SK-N-DZ (cell line): ENCODE measurements at regions not wholly inside any gene's neighbourhood (a gene's known extent, or its start where the extent isn't known, plus 50 kb on each side); places are given as distances from the start of the nearest gene placed in this dataset.

Source experiments
- DNase-seq: peaks from one replicate; pipeline ENCODE4 v3.0.0-alpha.2; 2015; ENCODE audit warnings: low spot score

DNA sequence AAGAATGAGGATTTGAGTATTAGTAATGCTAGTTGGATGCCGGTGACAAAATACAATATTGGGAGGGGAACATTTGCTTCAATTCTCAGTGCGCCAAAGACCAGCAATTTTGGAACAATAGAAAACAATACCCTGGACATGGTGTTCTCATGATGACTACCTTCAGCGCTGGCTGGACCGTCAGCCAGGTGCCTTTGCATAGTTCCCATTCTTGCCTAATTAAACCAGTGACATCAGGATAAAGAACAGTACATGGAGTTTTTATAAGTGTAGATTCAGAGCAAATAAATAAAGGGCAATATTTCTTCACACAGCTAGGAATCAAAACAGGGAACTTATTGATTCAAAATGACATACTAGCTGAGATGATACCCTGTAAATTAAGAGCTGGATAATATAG lies 404.8 kb upstream of the RORA start:
- DNase-seq = no peak

GRCh38 chr15:61629269-61629668 lies 400.2 kb upstream of the RORA start:
- no peak for DNase-seq

GRCh38 chr15:61624950-61625349 lies 395.8 kb upstream of the RORA start:
- no peak for DNase-seq

DNA sequence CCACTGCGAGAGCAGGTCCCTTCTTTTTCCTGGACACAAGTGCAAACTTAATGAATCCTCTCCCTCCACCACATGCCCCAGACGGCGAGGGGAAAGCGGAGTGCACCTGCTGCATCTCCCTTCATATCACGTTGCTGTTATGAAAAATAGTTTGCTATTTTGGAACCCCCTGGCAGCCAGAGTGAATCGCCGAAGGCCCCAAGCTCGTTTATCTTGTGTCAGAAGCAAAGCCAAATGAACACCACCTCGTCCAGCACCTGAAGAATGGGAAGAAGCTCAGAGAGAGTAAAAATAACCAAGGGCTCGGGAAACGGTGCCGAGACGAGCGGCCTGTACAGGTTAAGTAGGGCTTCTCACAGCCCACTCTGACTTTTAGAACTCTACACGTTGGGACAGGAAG lies 394.6 kb upstream of the RORA start:
- DNase-seq = no peak

DNA sequence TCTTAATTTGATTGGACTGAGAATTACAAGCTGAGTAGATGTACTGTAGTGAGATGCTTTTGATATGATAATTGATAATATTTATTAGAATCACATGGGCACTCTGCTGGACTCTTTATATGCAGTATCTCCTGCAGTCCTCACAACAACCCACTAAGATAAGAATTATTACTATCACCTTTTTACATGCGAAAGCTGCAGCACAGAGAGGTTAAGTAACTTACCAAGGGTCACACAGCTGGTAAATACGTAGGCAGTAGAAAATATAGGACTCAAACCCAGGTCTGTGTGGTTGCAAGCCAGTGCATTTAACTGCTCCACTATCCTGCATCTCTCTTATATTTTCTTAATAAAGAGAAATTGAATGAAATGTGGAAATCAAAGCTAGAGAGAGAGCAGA lies 392.8 kb upstream of the RORA start:
- DNase-seq = no peak

DNA sequence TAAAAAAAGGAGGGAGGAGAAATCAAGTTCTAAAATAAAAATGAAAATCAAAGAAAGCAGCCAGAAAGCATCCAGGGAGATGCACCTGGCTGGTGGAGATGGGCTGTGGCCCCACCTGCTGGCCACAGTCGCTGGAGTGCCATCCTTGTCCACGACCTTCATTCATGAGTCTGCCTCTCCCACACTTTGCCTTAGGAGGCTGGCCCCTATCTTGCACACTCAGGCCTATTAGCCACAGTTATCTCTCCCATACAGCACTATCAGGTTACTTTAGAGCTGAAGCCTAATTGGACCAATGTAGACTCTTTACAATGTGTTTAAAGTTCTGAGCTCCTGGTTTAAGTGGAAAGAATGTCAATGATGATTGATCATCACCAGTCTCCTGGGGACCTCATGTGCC lies 392.0 kb upstream of the RORA start:
- DNase-seq = peak; percentile 83

GRCh38 chr15:61620151-61620550 lies 391.0 kb upstream of the RORA start:
- no peak for DNase-seq

DNA sequence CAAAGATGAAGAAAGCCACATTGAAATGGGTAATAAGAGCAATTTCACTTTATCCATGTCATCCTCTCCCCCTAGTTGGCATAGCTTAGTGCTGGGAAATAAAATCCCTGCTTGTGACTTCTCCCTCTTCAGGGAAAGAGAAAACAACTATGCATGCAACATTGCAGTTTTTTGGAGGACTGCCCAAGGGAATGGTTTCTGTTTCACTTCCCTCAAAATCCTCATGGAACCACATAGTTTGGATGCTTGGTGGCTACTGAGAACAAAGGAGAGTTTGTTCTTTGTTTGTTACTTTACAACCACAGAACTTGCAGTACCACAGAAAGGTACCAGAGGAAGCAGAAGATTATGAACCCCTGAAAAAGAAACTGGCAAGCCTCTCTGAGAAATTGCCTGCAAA lies 384.6 kb upstream of the RORA start:
- no peak for DNase-seq

DNA sequence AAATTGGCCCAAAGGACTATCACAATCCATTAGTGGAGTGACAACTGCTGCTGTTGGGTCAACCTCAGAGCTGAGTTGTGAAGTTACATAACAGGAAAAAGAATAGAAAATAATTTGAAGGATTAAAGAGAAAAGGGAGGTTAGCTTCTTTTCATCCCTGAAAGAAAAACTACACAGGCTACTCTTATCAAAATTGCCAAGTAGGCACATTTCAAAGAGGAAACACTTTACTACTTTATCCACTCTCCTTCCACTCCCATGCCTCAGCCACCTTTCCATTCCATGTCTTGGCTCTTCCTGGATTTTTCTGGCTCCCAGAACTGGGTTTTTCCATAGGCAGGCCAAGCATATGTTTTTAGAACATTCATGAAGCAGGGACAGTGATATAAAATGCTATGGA lies 384.0 kb upstream of the RORA start:
- no peak for DNase-seq

GRCh38 chr15:61612111-61612510 lies 383.0 kb upstream of the RORA start:
- DNase-seq = no peak

GRCh38 chr15:61605343-61605742 lies 376.2 kb upstream of the RORA start:
- no peak for DNase-seq

- no peak for DNase-seq
Measured at GRCh38 chr15:61598655-61599054, 369.6 kb upstream of the RORA start.

GRCh38 chr15:61584410-61584809 lies 355.3 kb upstream of the RORA start:
- DNase-seq = no peak

GRCh38 chr15:61582092-61582491 lies 353.0 kb upstream of the RORA start:
- no peak for DNase-seq

- no peak for DNase-seq
Measured at GRCh38 chr15:61575597-61575996, 346.5 kb upstream of the RORA start.

- DNase-seq = no peak
Measured at GRCh38 chr15:61571026-61571425, 341.9 kb upstream of the RORA start.

- no peak for DNase-seq
Measured at GRCh38 chr15:61564785-61565184, 335.7 kb upstream of the RORA start.

GRCh38 chr15:61558172-61559136 lies 329.4 kb upstream of the RORA start:
- DNase-seq = no peak

GRCh38 chr15:61556037-61556648 lies 327.0 kb upstream of the RORA start:
- no peak for DNase-seq

DNA sequence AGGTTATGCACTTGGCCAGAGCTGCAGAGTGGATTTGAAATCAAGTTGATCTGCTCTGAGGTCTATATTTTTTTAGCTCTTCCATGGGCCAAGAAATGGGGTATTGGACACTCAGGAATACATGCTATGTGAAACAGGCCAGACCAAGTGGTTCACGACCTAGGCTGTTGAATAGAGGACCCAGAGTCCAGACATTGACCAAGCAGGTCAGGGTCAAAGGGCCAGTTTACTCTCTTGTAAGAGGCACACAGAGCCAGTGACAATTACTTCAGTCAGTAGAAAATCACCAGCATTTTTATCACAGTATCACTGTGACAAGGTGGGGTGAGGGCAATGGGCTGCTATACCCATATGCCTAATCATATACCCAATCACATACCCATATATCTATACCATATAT lies 320.6 kb upstream of the RORA start:
- no peak for DNase-seq

- DNase-seq = no peak
Measured at GRCh38 chr15:61545763-61546162, 316.7 kb upstream of the RORA start.

DNA sequence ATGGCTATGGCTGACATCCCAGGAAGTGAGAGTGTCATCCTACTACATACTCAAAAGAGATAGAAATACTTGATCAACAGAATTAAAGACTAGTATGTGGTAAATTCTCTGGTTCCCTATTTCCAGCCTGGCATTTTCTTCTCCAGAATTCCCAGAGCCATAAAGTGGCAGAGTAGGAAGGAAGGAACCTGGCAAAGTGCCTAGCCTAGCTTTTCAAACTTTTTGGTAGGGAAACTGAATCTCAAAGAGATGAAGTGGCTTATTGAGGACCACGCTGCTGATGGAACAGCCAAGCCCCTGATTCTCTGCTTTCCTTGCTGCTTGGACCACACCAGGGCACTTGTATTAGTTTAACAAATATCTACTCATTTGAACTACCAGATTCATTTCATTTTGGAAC lies 312.4 kb upstream of the RORA start:
- DNase-seq = no peak

GRCh38 chr15:61537337-61537736 lies 308.2 kb upstream of the RORA start:
- no peak for DNase-seq
